PC-3 (cell line): ENCODE measurements at regions not wholly inside any gene's neighbourhood (a gene's known extent, or its start where the extent isn't known, plus 50 kb on each side); places are given as distances from the start of the nearest gene placed in this dataset.

Experiments
- CTCF ChIP-seq: fragments of 300-600 bp; sonication (generic); conservative IDR thresholded peaks from 2 replicates; pipeline ENCODE4 v1.5.1; 2017; ENCODE audit warnings: antibody characterized with exemption, low read depth, mild to moderate bottlenecking, low read length
- EZH2 ChIP-seq: fragments of 300-600 bp; sonication (generic); IDR thresholded peaks from one replicate; pipeline ENCODE4 v1.6.1; 2017; ENCODE audit warnings: antibody characterized with exemption, mild to moderate bottlenecking, low read length; ENCODE audit not compliant: unreplicated experiment
- EZH2phosphoT487 ChIP-seq: fragments of 300-600 bp; sonication (generic); IDR thresholded peaks from 2 replicates; pipeline ENCODE4 v1.6.1; 2018; ENCODE audit warnings: mild to moderate bottlenecking, antibody characterized with exemption, low read length, borderline replicate concordance

- TF ChIP-seq CTCF, result no peak
- no peak for TF ChIP-seq EZH2
- no peak for TF ChIP-seq EZH2phosphoT487
These were observed 202.2 kb downstream of the TRIB2 start for GRCh38 chr2:12918835-12919445.
